TTC549 (cell line): ENCODE measurements at regions not wholly inside any gene's neighbourhood (a gene's known extent, or its start where the extent isn't known, plus 50 kb on each side); places are given as distances from the start of the nearest gene placed in this dataset.

Experiments
- FAIRE-seq: peaks from 2 replicates; lab custom pipeline; 2012; peaks lifted over from hg19 to GRCh38; lab: Jason Lieb, UNC

DNA sequence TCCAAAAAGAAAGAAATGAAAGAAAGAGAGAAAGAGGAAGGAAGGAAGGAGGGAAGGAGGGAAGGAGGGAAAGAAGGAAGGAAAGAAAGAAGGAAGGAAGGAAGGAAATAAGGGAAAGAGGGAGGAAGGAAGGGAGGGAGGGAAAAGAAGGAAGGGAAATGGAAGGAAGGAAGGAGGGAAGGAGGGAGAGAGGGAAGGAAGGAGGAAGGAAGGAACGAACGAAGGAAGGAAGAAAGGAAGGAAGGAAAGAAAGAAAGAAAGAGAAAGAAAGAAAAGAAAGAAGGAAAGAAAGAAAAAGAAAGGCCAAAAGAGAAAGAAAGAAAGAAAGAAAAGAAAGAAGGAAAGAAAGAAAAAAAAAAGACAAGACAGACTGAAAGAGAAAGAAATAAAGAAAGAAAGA lies 263.9 kb upstream of the ATP10B start:
- FAIRE-seq: no peak

DNA sequence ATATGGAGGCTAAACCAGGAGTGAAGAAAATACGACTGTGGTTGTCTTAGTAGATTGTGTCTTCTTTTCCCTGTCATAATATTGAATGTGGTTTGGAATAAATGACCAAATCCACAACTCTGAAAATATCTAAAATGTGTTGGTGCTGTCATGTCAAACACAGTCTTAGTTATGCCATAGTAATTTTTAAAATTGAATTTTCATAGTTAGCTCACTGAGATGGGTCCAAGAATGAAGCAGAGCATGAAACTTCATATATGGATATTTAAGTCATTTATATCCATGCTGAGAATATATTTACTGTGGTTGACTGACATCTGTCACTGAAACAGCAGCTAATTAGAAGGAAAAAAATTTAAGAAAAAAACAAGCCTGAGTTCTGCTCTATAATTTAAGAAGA lies 260.4 kb upstream of the ATP10B start:
- FAIRE-seq: no peak

DNA sequence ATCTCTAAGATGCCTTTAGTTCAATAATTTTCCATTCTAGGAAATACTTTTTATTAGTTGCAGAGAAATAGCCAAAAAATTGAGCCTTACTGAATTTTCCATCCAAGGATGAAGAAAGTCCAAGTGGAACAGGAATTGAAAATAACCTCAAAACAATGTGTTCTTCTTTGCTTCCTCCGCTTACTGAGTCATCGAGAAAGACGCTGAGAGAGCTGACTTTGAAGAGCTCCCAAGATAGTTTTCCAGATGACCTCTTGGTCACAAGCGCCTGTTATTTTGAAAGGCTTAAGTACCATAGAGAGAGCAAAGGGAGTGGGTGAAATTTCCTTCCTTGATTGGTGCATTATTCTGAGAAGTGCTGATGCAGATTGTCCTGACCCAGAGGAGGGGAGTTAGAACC lies 253.5 kb upstream of the ATP10B start:
- FAIRE-seq: no peak

DNA sequence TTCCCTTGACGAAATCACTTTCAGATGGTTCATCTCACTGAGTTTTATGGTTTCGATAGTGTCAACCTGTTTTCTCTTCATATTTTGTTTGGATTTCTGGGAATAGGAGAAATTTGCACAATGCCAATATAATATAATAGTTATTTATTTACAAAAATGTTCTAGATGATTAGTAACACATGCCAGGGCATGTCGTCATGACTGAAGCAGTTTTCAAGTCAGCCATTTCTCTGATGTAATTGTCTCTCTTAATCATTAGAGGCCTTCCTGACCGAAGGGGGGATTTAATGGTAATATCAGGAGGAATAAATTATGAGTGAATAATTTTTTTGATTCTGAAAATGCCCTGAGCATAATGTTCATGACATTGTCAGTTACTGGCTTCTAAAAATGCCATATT lies 246.5 kb upstream of the ATP10B start:
- no peak for FAIRE-seq

DNA sequence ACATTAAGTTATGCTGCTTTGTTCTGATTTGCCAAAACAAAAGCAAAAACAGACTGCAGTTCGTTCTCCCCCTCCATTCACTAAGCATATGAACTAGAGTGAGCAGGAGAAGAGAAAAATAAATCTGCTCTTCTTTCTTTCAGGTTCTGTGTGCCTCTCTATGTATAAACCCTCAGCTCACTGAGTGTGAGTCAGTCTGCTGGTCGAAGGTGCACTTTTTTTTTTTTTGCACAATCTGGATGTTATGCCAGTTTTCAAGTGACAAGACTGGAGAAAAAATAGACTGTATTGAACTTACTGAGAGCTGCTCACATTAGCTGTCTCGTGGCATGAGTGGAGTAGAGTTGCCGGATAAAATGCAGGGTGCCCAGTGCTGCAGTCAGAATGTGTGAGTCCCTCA lies 244.6 kb upstream of the ATP10B start:
- no peak for FAIRE-seq

DNA sequence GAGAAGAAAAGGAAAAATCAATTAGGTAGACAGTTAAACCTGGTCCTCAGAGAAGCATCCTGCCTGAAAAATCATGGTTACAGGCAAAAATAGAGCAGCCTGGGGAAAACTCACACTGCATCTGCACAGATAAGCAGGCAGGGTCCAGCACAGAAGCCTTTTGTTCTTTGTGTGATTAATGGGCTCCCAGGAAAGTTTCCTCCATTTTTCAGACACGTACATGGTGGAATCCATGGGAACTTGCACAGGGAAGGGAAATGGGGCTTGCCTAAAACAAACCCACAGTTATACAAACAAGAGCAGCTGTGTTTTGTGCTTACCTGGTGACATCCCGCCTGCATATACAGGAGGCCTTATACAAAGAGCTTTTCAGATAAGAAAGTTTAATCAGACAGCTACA lies 243.9 kb upstream of the ATP10B start:
- no peak for FAIRE-seq

DNA sequence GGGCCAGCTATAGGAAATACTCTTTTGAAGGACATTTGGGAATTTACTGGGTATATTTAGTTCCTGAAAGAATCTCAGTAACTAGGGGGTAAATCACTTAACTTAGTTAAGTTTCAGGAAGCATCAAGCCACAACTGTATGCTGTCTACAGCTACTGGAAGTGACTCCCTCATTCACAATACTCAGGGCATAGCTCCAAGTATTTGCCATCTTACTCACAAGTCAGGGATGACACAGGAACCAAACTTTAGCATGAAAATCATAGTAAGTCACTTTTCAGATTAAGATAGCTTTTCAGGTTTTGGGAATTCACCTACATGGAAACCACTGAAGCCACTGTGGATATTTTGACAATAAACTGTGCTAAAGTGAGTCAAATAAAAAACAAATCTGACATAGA lies 242.4 kb upstream of the ATP10B start:
- FAIRE-seq: no peak

DNA sequence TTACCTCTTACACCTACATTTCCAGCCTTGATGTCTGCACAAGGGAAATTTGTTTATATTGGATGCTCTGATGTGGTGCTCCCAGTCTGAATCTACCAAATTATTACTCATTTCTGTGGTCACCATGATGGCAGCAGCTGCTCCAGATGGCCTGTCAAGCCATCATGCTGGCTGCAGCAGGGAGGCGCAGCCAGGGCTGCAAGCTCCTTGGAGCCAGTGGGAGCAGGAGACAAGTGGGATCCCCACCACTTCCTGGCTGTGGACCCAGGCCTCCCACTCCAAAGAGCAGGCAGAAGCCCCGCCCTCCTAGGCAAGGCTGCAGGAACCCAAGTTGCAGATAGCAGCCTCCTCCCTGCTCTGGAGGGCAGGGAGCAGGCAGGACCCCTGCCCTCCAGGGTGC lies 241.1 kb upstream of the ATP10B start:
- no peak for FAIRE-seq

DNA sequence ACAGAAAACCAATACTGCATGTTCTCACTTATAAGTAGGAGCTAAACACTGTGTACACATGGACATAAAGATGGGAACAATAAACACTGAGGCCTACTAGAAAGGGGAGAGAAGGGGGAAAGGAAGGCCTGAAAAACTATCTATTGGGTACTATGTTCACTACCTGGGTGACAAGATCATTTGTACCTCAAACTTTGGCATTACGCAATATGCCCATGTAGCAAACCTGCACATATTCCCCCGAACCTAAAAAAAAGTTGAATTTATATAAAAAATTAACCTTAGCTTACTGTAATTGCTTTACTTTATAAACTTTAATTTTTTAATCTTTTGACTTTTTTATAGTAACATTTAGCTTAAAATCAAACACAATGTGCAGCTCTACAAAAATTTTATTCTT lies 237.6 kb upstream of the ATP10B start:
- FAIRE-seq: no peak

DNA sequence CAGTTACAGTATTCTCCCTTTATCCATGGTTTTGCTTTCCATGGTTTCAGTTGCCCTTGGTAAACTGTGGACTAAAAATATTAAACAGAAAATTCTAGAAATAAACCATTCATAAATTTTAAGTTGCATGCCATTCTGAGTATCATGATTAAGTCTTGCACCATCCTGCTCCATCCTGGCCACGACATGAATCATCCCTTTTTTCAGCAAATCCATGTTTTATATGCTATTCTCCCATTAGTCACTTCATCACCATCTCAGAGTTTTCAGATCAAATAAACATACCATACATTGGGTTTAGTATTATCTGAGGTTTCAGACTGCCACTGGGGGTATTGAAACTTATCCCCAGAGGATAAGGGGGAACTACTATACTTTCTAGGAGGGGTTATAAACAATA lies 234.4 kb upstream of the ATP10B start:
- no peak for FAIRE-seq

DNA sequence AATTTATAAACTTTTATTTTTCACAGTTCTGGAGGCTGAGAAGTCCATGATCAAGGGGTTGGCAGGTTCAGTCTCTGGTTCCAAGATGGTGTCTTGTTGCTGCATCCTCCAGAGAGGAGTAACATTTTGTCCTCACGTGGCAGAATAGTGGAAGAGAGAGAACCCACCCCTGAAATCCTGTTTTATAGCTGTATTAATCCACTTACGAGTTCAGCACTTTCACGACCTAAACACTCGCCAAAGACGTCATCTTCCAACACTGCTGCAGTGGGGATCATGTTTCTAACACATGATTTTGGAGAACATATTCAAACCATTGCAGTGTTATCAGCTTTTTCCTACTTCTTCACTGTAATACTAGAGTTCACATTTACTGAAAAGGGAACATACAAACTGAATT lies 233.0 kb upstream of the ATP10B start:
- FAIRE-seq: no peak

DNA sequence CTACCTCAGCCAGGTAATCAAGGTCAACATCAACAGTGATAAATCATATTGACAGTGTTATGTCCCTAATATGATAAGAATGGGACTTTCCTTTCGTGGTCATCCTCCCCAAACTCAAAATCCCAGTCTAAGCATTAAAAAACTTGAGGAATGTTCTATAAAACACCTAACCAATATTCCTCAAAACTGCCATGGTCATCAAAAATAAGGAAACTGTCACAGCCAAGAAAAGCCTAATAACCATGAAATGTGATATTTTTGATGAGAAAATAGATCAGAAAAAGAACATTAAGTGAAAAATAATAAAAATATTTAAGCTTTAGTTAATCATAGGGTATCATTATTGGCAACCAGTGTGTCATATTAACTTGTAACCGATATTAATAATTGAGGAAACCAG lies 232.1 kb upstream of the ATP10B start:
- FAIRE-seq: no peak

DNA sequence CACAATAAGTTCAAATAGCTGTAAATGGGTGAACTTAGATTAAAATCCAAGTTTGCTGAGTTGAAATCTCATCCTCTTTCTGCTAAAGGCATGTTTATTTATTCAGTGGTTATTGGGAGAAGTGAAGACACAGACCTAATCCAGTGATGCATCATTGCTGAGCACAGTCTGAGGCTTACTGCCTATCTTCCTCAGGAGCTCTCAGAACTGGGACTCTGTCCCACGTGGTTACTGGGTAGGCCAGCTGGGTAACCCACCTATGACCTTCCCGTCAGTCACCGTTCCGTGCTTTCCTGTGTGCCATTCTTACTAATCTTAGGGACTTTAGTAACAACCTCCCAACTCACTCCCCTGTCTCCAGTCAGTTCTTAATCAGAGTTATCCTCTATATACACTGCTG lies 226.8 kb upstream of the ATP10B start:
- FAIRE-seq: no peak

DNA sequence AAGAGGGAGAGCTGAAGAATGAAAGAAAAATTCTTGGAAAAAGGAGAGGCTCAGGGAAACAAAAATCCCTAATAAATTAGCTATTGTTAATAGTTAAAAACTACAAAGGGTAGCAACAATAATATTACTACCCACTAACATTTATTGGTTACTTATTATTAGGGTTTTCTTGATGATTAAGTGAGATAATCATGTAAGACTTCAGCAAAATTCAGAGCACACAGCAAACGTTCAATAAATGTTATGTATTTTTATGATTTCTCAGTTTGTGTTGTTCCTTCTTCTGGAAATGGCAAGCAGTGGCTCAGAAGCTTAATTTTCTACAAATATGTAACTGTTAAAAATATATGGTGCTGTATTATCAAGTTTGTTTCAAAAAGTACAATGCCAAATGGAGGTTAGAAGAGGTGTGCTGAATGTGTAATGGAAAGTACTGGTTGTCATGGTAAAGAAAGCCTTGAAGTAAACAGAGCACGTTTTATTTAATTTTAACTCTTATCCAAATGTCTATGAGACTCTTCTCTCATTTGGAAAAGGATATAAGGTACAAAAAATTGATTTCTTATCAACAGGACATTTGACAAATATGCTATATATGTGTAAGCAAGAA lies 226.0 kb upstream of the ATP10B start:
- FAIRE-seq: no peak

DNA sequence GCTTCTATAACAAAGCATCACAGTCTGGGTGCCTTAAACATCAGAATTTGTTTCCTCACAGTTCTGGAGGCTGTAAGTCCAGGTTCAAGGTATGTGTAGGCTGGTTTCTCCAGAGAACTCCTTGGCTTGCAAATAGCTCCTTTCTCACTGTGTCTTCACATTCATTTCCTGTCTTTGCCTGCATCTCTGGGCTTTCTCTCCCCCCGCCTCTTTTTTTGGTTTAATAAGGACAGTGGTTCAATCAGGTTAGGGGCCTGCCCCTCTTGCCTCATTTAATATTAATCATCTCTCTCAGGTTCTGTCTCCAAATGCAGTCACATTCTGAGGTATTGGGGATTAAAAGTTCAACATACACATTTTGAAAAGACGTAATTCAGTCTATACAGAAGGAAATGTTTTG lies 225.5 kb upstream of the ATP10B start:
- no peak for FAIRE-seq

DNA sequence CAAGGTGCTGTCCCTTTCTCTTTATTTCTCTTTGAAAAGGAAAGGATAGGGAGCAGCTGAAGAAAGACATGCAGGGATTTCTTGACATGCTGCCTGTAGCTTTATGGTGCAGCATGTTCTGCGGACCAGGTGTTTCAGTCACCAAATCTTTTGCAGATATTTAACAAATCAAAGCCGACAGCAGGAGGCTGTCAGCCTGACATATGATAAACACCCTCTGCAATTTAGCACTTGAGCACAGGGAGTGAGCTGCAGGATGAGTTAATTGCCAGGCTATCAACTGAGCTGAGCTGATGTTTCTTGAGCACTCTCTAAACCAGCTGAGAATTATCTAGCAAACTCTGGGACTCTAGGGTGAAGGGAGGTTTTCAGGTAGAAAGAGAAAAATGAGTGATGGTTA lies 212.8 kb upstream of the ATP10B start:
- FAIRE-seq: no peak

DNA sequence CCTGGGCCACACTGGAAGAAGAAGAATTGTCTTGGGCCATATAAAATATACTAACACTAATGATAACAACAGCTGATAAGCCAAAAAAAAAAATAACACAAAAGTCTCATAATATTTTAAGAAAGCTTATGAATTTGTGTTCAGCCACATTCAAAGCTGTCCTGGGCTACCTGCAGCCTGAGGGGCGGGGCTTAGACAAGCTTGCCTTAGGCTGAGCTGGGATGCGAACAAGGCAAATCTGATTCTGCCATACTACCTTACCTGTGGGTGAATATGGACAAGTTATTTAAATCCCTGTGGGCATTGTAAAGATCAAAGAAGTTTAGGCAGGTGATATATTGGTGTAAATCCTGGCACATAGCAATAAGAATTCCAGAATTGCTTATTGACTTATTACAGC lies 212.3 kb upstream of the ATP10B start:
- no peak for FAIRE-seq

DNA sequence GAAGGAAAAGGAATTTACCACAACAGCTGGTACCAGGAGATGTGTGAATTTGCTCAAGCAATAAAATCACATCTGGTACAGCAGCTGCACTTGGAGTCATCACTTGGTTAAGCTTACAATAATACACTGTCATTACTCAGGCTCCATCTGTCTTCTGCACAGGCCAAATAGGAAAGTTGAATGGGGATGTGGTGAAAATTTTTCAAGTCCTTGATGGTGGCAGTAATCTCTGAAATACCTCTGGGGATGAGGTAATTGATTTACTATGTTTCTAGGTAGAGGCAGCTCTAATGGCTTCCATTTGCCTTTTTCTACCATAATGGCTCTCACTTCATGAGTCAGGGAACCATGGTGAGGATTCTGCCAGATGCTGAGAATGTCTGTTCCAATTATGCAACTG lies 206.8 kb upstream of the ATP10B start:
- FAIRE-seq: no peak

DNA sequence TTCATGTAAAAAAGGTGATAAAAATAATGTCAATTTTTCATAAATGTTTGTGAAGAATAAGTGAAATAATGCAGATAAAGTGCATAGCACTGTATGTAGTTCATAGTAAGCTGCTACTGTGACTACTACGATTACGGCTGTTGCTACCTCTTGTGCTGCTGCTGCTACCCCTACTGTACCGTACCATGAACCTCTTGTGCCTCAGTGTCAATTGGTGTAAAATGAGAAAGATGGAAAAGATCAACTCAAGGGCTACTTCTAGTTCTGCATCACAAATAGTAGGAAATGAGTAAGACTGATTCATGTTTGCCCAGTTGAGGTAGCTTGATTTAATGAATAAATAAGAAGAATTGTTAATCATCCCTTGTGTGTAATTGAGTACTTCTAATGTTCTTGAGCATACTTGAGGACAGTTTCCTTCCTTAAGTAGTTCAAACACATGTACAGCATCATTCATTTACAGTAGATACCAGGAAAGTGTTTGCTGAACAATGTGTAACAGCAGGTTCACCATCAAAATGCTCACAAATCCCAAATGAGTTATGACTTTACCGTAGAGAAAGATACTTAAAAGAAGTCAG lies 200.0 kb upstream of the ATP10B start:
- FAIRE-seq: no peak

DNA sequence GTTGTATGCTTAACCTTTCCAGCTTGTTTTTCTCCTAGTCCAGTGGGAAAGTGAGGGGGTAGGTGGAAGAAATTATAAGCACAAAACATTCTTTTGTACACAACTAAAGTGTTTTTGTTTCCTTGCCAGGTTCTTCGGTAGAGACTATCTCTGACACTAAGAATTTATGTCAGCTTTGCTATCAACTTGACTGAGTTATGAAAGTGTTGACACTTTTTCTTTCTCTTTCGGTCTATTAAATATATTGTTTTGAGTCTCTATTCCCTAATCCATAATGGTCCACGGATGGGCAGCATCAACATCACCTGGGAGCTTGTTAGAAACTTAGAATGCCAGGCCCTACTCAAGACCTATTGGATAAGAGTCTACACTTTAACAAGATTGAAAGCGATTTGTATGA lies 195.0 kb upstream of the ATP10B start:
- FAIRE-seq: no peak

DNA sequence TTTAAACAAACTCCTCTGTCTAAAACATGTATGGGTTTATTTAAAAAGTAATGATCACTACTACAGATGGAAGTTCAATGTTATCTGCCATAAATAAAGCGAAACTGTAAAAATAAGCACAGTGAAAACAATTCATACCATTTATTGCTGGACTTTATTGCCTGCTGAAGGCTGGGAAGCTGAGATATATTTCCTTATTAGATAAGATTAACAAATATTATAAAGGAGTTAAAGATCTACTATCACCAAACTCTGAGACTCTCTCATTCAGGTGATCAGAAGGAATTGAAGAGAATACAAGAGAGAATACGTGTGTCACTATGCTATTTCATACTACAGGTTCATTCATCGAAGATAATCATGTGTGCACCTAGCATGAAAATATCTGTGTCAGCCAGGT lies 190.9 kb upstream of the ATP10B start:
- FAIRE-seq: no peak

DNA sequence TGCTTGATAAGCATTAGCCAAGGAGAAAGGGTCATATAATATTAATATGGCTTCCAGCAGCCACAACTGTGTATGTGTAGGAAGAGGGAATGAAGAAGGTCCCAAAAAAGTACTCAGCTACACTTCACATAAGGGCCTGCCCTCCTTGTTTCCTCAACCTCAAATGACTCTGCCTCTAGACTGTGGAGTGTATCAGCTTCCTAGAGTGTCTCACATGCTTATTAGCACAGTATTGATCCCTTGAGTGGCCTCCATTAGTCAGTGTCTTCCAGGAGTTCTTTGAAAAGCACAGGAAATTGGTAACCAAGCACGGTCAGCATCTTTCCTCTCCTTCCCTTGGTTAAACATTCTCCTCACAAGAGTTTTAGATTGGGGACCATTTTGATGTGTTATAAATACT lies 190.4 kb upstream of the ATP10B start:
- FAIRE-seq: no peak

DNA sequence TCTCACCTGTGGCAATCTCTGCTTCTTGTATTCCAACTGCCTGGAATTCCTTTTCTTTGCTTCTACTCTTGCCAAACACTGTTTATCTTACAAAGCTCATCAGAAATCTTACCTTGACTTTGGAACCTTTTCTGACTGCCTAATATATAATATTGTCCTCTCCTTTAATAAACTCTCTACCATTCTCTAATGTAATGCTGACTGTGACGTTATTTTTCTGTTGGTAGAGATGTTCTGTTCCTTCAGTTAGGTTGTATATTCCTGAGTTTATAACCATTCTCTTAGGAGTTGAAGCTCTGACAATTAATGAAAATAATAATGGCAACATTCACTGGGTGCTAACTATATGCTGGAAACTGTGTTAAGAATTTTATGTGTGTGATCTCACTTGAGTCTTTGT lies 188.8 kb upstream of the ATP10B start:
- no peak for FAIRE-seq

DNA sequence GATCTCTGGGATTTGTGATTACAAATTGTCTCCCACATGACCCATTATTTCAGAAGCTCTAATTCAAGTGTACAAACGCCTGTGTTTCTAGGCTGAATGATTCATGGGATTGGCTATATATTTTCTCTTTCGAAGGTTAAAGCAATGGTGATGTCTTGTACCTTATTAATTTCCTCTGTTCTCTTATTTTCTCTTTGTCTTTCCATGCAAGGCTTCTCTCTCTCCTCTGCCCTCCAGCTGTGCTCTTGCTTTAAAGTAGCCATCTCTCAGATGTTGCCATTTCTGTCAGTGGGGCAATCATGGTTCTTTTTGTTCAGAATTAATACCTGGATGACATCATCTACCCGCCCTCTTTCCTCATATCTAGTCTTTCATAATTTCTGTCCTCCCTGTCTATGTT lies 184.3 kb upstream of the ATP10B start:
- FAIRE-seq: no peak

DNA sequence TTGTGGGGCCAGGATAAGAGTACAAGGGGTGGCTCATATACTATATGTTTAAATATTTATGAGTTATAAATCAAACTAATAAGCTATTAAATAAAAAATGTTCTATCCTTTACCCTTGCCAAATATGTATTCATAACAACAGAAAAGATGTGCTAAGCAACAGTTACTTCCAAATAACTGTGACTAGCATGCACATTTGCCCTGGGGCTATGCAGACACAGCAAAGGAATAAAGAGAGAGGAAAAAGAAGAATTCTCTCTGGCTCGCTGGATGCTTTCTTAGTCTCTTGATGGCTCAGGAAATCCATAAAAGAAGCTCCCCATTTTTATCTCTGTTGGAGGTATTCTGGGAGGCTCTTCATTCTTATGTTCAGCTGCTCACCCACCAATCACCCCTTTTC lies 182.4 kb upstream of the ATP10B start:
- no peak for FAIRE-seq
